GM21576 (cell line): ENCODE measurements at regions not wholly inside any gene's neighbourhood (a gene's known extent, or its start where the extent isn't known, plus 50 kb on each side); places are given as distances from the start of the nearest gene placed in this dataset.

Experiments
- ATAC-seq: cut with Tn5 transposase; IDR thresholded peaks from one replicate; pipeline ENCODE4 v1.9.1; 2021; ENCODE audit warnings: mild to moderate bottlenecking, moderate library complexity; ENCODE audit not compliant: unreplicated experiment

DNA sequence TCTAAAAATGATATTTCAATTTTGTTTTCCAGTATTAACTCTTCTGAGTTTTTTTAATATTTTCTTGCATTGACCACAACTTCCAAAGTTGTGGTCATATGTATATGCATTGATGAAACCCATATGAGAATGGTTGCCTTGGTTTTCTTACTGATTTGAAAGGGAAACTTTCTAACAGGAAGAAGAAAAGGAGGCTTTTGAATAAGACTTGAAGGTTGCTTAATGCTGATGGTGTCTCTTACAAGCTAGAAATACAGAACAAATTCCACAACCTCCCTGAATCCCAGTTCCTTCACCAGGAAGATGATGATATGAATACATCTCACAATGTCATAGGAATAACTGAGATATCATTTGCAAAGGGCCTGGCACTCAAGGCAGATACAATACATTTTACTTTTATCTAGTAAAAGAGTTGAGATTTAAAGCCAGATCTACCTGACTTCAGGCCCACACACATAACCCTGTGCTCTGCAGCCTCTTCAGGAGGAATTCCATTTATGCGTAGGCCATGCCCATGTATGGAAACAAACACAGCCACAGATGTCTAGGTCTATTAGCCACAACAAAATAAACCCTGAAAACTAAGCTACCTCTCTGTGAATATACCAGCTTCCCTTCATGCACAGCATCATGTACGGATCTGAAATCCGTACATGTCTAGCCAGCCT, 165.4 kb upstream of the PLEKHG7 start:
- no peak for ATAC-seq

DNA sequence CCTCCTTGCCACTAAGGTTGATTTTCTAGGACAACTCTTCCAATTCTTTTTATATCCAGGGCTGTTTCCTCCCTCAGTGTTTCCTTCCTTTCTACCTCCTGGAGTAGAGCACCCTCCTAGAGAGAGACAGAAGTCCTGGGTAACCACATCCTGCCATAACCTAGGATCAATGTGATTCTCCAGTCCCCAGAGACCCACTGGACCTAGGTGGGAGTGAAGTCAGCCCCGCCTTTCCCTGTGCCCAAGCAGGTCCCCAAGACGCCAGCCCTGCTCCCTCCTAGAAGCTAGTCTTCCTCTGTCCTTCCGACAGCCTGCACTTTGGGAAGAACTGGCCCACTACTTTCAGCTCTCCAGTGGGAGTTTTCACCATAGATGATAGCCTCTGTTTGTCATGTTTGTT, 166.8 kb upstream of the PLEKHG7 start:
- ATAC-seq = no peak

DNA sequence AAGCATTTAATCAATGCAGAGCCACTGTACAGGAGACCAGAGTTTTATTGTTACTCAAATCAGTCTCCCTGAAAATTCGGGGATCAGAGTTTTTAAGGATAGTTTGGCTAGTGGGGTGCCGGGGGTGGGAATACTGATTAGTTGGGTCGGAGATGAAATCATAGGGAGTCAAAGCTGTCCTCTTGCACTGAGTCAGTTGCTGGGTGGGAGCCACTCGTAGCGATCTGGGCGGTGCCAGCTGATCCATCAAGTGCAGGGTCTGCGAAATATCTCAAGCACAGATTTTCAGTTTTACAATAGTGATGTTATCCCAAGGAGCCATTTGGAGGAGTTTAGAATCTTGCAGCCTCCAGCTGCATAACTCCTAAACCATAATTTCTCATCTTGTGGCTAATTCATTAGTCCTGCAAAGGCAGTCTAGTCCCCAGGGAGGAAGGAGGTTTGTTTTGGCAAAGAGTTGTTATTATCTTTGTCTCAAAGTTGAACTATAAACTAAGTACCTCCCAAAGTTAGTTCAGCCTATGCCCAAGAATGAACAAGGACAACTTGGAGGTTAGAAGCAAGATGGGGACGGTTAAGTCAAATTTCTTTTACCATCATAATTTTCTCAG, 169.4 kb upstream of the PLEKHG7 start:
- ATAC-seq = no peak

- no peak for ATAC-seq
Observed at GRCh38 chr12:92530706-92531105, 172.1 kb upstream of the PLEKHG7 start.

- peak; percentile 43 for ATAC-seq
Observed at GRCh38 chr12:92529944-92530343, 172.8 kb upstream of the PLEKHG7 start.

GRCh38 chr12:92528586-92528985, 174.2 kb upstream of the PLEKHG7 start:
- ATAC-seq = no peak

DNA sequence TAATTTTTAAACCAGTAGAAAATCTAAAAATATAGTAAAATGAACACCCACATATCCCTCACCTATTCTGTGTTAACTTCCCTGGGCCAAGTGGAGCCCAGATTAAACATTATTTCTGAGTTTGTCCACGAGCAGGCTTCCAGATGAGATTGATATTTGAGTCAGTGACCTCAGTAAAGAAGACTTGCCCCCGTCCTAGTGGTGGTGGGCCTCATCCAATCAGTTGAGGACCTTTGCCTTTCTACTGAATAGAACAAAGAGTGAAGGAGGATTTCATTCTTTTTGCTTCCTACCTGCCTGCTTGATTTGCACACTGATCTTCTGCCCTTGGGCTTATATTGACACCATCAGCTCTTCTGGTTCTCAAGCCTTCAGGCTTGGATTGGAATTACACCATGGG, 174.7 kb upstream of the PLEKHG7 start:
- ATAC-seq = no peak

DNA sequence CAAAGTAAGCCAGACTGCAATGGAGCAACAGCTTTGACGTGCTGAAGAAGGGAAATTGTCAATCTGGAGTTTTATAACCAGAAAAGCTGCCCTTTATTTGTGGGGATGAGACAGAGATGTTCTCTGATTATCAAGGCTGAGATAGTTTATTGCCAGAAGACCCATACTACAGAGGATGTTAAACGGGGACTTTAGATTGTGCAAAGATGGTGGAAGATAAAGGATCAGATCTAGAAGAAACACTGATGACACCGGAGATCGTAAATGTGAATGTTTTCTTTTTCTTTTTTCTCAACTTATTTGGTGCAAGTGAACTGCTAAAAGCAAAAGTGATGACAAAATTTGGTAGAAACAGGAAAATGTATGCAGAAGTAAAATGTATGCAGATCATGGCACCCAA, 178.3 kb upstream of the PLEKHG7 start:
- ATAC-seq = no peak

- no peak for ATAC-seq
Observed at GRCh38 chr12:92520511-92520910, 182.3 kb upstream of the PLEKHG7 start.

DNA sequence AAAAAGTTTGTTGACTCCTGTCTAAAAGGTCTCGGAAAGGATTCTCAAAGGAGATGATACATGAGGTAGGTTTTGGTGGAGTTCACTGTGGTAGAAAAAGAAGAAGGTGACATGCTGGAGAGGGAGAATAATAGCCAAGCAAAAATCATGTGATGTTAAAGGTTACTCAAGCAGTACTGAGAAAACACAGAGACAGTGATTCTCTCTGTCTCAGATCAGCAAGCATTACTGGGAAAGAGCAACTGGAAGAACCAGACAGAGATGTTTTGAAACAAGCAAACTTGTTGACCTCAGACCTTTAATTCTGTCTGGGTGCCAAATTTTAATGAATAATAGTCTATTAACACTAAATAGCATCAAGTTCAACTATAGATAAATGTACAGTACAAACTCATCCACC, 183.5 kb upstream of the PLEKHG7 start:
- no peak for ATAC-seq

DNA sequence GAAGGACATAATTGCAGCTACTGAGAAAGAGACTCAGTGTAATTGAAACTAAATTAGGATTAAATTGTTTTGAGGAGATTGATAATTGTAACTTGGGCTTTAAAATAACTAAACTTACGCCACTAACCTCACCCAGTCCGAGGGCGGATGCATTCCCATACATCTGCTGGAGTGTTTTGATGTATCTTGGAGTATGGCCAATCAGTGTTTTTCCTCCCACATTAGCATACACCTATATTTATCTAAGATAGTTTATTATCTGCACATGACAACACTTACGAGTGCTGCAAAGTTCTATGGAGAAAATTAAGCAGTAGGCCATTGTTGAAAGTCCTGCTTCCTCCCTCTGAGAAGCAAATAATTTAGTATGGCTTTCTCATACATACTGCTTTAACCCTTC, 184.7 kb upstream of the PLEKHG7 start:
- ATAC-seq = no peak

- ATAC-seq = no peak
Observed at GRCh38 chr12:92516277-92516600, 186.6 kb upstream of the PLEKHG7 start.

- ATAC-seq = no peak
Observed at GRCh38 chr12:92513231-92513730, 189.5 kb upstream of the PLEKHG7 start.

GRCh38 chr12:92511786-92512185, 191.0 kb upstream of the PLEKHG7 start:
- ATAC-seq = no peak

GRCh38 chr12:92509156-92509738, 193.5 kb upstream of the PLEKHG7 start:
- no peak for ATAC-seq

DNA sequence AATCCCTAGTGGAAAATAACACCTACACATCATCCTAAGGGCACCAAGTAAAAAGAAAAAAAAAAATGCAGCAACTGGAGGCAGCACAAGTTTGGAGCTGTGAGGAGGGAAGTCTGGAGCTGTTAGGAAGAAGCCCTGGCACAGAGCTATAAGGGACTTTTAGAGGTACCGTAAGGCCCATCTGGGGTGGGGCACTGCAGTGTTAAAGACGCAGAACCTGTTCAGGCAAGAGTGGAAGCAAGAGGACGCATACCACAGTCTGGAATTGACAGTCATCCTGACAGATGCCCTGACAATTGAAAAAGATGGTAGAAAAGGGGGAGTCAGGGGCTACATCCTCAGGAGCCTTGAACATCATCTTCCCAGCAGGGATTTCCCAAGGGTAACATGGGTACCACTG, 195.9 kb upstream of the PLEKHG7 start:
- no peak for ATAC-seq

DNA sequence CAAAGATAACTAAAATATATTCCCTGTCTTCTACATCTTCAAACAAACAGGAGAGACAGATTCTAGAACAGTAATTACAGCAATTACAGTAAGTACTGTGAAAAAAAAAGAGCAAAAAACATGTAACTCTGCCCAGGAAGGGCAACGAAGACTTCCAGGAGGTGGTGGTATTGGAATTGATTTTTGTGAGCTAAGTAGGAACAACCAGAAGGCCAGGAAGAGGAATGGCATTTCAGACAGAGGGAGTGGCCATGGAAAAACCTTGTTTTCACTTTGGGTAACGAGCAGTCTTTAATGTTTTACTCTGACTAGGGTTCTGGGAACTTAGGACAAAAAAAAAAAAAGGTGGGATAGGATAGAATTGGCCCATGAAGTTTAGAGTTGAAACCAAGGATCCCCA, 196.3 kb upstream of the PLEKHG7 start:
- ATAC-seq = no peak

DNA sequence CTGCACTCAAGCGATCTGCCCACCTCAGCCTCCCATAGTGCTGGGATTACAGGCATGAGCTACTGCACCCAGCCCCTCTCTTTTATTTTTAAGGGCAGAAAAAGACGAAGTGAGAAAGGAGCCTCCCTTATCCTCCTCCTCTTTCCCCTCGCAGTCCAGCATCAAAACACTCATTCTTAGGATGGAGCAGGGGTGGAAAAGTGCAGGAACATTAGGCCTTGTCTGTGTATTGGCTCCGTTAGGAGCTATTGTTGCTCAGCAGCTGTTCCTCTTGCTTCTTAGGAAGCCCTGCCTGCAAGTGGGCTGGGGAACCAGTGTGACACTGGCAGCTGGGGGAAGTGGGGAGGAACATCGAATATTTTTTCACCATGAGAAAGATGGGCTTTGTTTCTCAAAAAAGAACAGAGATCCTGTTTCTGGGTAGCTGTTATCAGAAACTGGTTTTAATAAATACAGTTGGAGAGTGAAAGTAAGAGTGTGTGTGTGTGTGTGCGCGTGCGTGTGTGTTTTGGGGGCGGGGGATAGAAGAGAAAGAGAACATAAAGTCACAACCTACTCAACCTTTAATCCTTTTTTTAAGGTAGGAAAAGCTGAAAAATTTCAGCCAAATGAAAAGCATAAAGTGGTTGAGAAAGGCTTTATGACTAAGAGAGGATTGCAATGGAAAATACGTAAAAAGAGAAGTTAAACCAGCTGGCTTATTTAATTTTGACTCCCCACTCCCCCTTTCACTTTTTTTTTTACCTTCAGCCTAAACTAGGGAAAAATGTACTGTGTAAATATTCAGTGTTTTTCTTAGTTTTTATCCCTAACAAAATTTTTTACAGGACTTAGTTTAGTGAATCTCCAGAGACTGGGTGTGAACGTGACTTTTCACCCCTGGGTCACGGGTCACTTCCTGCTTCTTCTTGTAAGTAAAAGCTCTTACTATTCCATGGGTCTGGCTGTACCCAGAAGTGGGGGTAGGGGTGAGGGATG, 197.2 kb upstream of the PLEKHG7 start:
- ATAC-seq = no peak

DNA sequence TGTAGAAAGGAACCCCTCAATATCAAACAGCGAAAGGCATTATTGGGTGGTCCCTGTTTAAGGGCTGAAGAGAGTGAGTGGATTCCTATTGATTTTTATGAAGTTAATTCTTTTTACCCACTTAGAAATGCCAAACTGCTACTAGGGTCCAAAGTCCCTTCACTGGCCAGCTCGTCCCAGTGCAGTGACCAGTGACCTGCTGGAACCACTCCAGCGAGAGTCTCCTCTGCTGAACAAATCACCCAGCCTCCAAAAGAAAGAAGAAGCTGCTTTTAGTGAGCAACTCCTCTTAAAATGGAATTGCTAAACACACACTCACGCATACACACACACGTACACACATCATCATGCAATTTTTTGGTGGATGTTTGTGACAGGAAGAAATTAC, 198.2 kb upstream of the PLEKHG7 start:
- ATAC-seq = no peak

DNA sequence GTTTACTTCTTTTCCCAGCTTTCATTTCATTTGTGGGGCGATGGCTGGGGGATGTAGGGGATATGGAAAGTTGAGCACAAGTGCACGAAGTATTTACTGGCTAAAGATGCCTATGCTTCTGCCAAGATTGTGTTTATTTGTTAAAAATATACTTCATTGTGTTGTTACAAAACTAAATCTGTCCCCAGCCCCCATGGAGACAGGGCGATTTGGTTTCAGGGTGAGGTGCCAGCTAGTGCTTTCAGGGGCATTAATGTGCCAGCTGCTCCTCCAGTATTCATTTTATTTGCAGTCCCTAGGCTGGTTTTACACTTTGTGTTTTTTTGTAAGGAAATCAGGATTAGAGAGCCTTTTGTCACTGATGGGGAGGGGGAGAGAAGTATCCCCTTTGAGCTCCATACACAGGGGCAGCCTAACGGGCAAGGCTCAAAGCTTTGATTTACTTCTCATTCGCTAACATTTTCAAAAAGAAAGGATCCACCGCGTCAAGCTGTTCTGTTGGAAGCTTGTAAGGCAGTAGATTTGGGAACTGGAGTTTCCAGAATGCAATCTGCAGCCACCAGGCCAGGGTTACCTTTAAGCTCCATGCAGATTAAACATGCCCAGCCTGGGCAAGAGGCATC, 198.7 kb upstream of the PLEKHG7 start:
- no peak for ATAC-seq
